A549 (cell line): ENCODE measurements at regions not wholly inside any gene's neighbourhood (a gene's known extent, or its start where the extent isn't known, plus 50 kb on each side); places are given as distances from the start of the nearest gene placed in this dataset.

Experiments
- ATAC-seq, 2 experiments: fragments of 200-7000 bp in 1 of 2; fragments of >200 bp in 1 of 2; cut with Nextera tagmentation in 1 of 2; cut with Tn5 transposase in 1 of 2; 3 replicates each; pipeline versions ENCODE4 v1.8.0 to v1.9.1; 2018 to 2020; ENCODE audit warnings: mild to moderate bottlenecking in 1 of 2, moderate library complexity in 1 of 2
- CTCF ChIA-PET: fragments of 300-600 bp; sonication (Branson Sonifier 250); formaldehyde crosslinking; extraction: SDS; loops from one replicate; lab custom pipeline; 2021; ENCODE audit warnings: antibody characterized with exemption, inconsistent platforms; lab: Yijun Ruan, JAX
- POLR2A ChIA-PET: fragments of 350-600 bp; formaldehyde crosslinking; extraction: SDS; loops from one replicate; lab custom pipeline; 2021; ENCODE audit warnings: antibody characterized with exemption, inconsistent platforms; lab: Yijun Ruan, JAX
- DNase-seq, 2 experiments: peaks; one replicate each; pipeline versions ENCODE4 v3.0.0 to v3.0.0-alpha.2; 2011 to 2016; ENCODE audit warnings: low read depth in 1 of 2, low spot score in 1 of 2
- FAIRE-seq: peaks from 2 replicates; lab custom pipeline; 2011; peaks lifted over from hg19 to GRCh38; lab: Jason Lieb, UNC
- H3K27ac ChIP-seq, 2 experiments: fragments of >200 bp; sonication (Bioruptor Twin); formaldehyde crosslinking; 3 replicates each; pipeline ENCODE4 v1.5.1; 2016 to 2017
- H3K4me1 ChIP-seq: fragments of >200 bp; sonication (Bioruptor Twin); formaldehyde crosslinking; 3 replicates; pipeline ENCODE4 v1.6.1; 2016
- H3K4me2 ChIP-seq: fragments of >200 bp; sonication (Bioruptor Twin); formaldehyde crosslinking; 3 replicates; pipeline ENCODE4 v1.6.1; 2016
- H3K4me3 ChIP-seq: fragments of >200 bp; sonication (Bioruptor Twin); formaldehyde crosslinking; 3 replicates; pipeline ENCODE4 v1.5.1; 2016
- H3K9me3 ChIP-seq: fragments of >200 bp; sonication (Bioruptor Twin); formaldehyde crosslinking; 3 replicates; pipeline ENCODE4 v1.6.1; 2016
- CEBPB ChIP-seq, 2 experiments: fragments of >200 bp in 1 of 2; sonication (Bioruptor Twin) in 1 of 2; formaldehyde crosslinking in 1 of 2; IDR thresholded peaks; 2 replicates each; pipeline ENCODE4 v1.6.1; 2012 to 2016
- ELK1 ChIP-seq: fragments of 150-350 bp; IDR thresholded peaks from 2 replicates; pipeline ENCODE4 v1.6.1; 2014; ENCODE audit warnings: low read depth, mild to moderate bottlenecking, low read length
- FOSB ChIP-seq: fragments of 250-450 bp; sonication (Bioruptor Pico); IDR thresholded peaks from 2 replicates; pipeline ENCODE4 v1.5.0; 2020; ENCODE audit warnings: mild to moderate bottlenecking, moderate library complexity
- FOSL2 ChIP-seq, 2 experiments: fragments of 450-650 bp in 1 of 2; fragments of >200 bp in 1 of 2; sonication (Bioruptor Twin) in 1 of 2; formaldehyde crosslinking; IDR thresholded peaks; 2 replicates each; pipeline versions ENCODE4 v1.5.0 to v1.6.1; 2016 to 2020; ENCODE audit warnings: mild to moderate bottlenecking in 1 of 2, moderate library complexity in 1 of 2
- HDAC2 ChIP-seq: fragments of 200-600 bp; sonication (generic); IDR thresholded peaks from 2 replicates; pipeline ENCODE4 v1.6.1; 2016
- HMGXB4 ChIP-seq: fragments of 250-450 bp; sonication (Bioruptor Pico); IDR thresholded peaks from 2 replicates; pipeline ENCODE4 v1.5.0; 2021; ENCODE audit warnings: mild to moderate bottlenecking, moderate library complexity, borderline replicate concordance
- HOXA7 ChIP-seq: fragments of 250-450 bp; sonication (Bioruptor Pico); IDR thresholded peaks from 2 replicates; pipeline ENCODE4 v1.5.0; 2020; ENCODE audit warnings: mild to moderate bottlenecking, moderate library complexity
- HOXB13 ChIP-seq: fragments of 250-450 bp; sonication (Bioruptor Pico); IDR thresholded peaks from 2 replicates; pipeline ENCODE4 v1.5.0; 2020; ENCODE audit warnings: low read depth, mild to moderate bottlenecking, moderate library complexity
- JUNB ChIP-seq: fragments of >200 bp; sonication (Bioruptor Twin); formaldehyde crosslinking; IDR thresholded peaks from 2 replicates; pipeline ENCODE4 v1.6.1; 2016
- KDM1A ChIP-seq: fragments of 200-600 bp; sonication (generic); IDR thresholded peaks from 2 replicates; pipeline ENCODE4 v1.6.1; 2016; ENCODE audit warnings: low read depth, mild to moderate bottlenecking
- KDM5A ChIP-seq: fragments of 200-600 bp; sonication (generic); IDR thresholded peaks from 2 replicates; pipeline ENCODE4 v1.6.1; 2016; ENCODE audit warnings: antibody characterized with exemption, mild to moderate bottlenecking
- MAFK ChIP-seq: fragments of 450-650 bp; IDR thresholded peaks from 2 replicates; pipeline ENCODE4 v1.6.1; 2014; ENCODE audit not compliant: partially characterized antibody
- MAZ ChIP-seq: fragments of 150-350 bp; IDR thresholded peaks from 2 replicates; pipeline ENCODE4 v1.6.1; 2014; ENCODE audit warnings: antibody characterized with exemption, low read depth, low read length, borderline replicate concordance
- MYC ChIP-seq: IDR thresholded peaks from 2 replicates; pipeline ENCODE4 v1.6.1; 2012; ENCODE audit warnings: mild to moderate bottlenecking, inconsistent platforms, low read length, improper control_type of control experiment, borderline replicate concordance
- NFE2L2 ChIP-seq: fragments of 150-350 bp; conservative IDR thresholded peaks from 2 replicates; pipeline ENCODE4 v1.6.1; 2014; ENCODE audit warnings: low read length
- NPAS2 ChIP-seq: fragments of 250-450 bp; sonication (Bioruptor Pico); IDR thresholded peaks from 2 replicates; pipeline ENCODE4 v1.8.0; 2022; ENCODE audit warnings: mild to moderate bottlenecking, moderate library complexity, borderline replicate concordance
- NR3C1 ChIP-seq: fragments of >200 bp; sonication (Bioruptor Twin); formaldehyde crosslinking; IDR thresholded peaks from 3 replicates; pipeline ENCODE4 v1.6.1; 2017
- PBX3 ChIP-seq: IDR thresholded peaks from 2 replicates; pipeline ENCODE4 v1.6.1; 2012
- POLR2A ChIP-seq: IDR thresholded peaks from 2 replicates; pipeline ENCODE4 v1.6.1; 2012; ENCODE audit warnings: mild to moderate bottlenecking, low read length
- POLR2AphosphoS2 ChIP-seq: conservative IDR thresholded peaks from 2 replicates; pipeline ENCODE4 v1.6.1; 2012; ENCODE audit warnings: low read length, improper control_type of control experiment, inconsistent platforms
- RNF2 ChIP-seq: fragments of 200-600 bp; sonication (generic); IDR thresholded peaks from 2 replicates; pipeline ENCODE4 v1.6.1; 2016; ENCODE audit warnings: low read depth, mild to moderate bottlenecking, antibody characterized with exemption, moderate library complexity, borderline replicate concordance
- SMC3 ChIP-seq: fragments of >200 bp; sonication (Bioruptor Twin); formaldehyde crosslinking; IDR thresholded peaks from 3 replicates; pipeline ENCODE4 v1.6.1; 2018; ENCODE audit warnings: inconsistent platforms
- SREBF2 ChIP-seq: fragments of 450-650 bp; IDR thresholded peaks from 2 replicates; pipeline ENCODE4 v1.6.1; 2014; ENCODE audit warnings: mild to moderate bottlenecking, moderate library complexity
- ZC3H11A ChIP-seq: fragments of 450-650 bp; IDR thresholded peaks from 2 replicates; pipeline ENCODE4 v1.6.1; 2014; ENCODE audit warnings: antibody characterized with exemption, mild to moderate bottlenecking
- ZSCAN20 ChIP-seq: fragments of 250-450 bp; sonication (Bioruptor Pico); IDR thresholded peaks from 2 replicates; pipeline ENCODE4 v1.8.0; 2022; ENCODE audit warnings: mild to moderate bottlenecking, moderate library complexity
- WGBS: methylation state at CpG from one replicate; pipeline ENCODE4 v1.1.6; 2017; ENCODE audit errors: missing lambda C conversion rate; 5-methylcytosine and 5-hydroxymethylcytosine counted together
- TF ChIP-seq, protein P1 (sequence below): fragments of 450-650 bp; IDR thresholded peaks from 2 replicates; pipeline ENCODE4 v1.6.1; 2014; ENCODE audit warnings: antibody characterized with exemption
- TF ChIP-seq, protein P2 (sequence below): fragments of >200 bp; sonication (Bioruptor Twin); formaldehyde crosslinking; IDR thresholded peaks from 3 replicates; pipeline ENCODE4 v1.5.1; 2016
- TF ChIP-seq, protein P3 (sequence below): fragments of >200 bp; sonication (Bioruptor Twin); formaldehyde crosslinking; IDR thresholded peaks from 2 replicates; pipeline ENCODE4 v1.6.1; 2016
- TF ChIP-seq, protein P4 (sequence below): IDR thresholded peaks from 2 replicates; pipeline ENCODE4 v1.6.1; 2012; ENCODE audit warnings: low read depth, borderline replicate concordance

DNA sequence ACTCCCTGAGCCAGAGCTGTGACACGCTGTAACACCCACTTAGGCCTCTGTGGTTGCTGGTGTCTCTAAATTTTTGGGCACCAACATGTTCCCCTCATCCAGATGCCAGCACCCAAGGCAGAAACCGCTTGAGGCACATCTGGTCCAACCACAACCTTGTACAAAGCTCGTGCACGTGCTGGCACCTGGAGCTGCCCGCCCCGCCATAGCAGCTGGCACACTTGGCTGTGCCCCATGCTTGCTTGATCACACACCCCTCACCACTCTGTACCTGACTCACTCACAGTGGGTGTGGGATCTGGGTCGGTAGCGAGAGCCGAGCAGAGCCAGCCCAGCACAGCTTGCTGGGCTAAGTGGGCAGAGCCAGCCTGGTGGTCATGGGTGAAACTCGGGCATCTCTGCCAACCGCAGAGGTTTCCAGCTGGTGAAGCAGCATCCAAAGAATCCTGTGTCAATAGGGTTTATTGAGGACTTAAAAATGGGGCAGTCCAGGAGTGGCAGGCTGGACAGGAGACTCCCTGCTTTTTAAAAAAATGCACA is 1210.4 kb downstream of the TYW1 start:
- DNase-seq = no peak
- ChIA-PET POLR2A (no interaction called here), CTCF (interaction anchor here (0.7 kb wide), 1 partner anchor 1348 kb away, joined by 3 read pairs; no protein-coding TSS in a partner anchor)
- Histone ChIP-seq H3K4me3 (no peak overlapping the region), H3K4me2 (no peak overlapping the region), H3K27ac (no peak overlapping the region), H3K4me1 (no peaks in the 10 kb centered on the region), H3K9me3 (no peaks in the 10 kb centered on the region)
- 55% methylated on average over 10 of the region's 11 CpGs for WGBS
- no peak for ATAC-seq
- no peak for FAIRE-seq
- TF ChIP-seq, protein P1, sequence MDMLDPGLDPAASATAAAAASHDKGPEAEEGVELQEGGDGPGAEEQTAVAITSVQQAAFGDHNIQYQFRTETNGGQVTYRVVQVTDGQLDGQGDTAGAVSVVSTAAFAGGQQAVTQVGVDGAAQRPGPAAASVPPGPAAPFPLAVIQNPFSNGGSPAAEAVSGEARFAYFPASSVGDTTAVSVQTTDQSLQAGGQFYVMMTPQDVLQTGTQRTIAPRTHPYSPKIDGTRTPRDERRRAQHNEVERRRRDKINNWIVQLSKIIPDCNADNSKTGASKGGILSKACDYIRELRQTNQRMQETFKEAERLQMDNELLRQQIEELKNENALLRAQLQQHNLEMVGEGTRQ = no peak
- no peak for TF ChIP-seq ELK1
- TF ChIP-seq, protein P2, sequence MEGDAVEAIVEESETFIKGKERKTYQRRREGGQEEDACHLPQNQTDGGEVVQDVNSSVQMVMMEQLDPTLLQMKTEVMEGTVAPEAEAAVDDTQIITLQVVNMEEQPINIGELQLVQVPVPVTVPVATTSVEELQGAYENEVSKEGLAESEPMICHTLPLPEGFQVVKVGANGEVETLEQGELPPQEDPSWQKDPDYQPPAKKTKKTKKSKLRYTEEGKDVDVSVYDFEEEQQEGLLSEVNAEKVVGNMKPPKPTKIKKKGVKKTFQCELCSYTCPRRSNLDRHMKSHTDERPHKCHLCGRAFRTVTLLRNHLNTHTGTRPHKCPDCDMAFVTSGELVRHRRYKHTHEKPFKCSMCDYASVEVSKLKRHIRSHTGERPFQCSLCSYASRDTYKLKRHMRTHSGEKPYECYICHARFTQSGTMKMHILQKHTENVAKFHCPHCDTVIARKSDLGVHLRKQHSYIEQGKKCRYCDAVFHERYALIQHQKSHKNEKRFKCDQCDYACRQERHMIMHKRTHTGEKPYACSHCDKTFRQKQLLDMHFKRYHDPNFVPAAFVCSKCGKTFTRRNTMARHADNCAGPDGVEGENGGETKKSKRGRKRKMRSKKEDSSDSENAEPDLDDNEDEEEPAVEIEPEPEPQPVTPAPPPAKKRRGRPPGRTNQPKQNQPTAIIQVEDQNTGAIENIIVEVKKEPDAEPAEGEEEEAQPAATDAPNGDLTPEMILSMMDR = no peak
- TF ChIP-seq FOSB (CRISPR knock-in tag) = no peak
- no peak for TF ChIP-seq FOSL2 (IDR thresholded peaks at IDR 0.05)
- TF ChIP-seq FOSL2 (CRISPR knock-in tag; IDR thresholded peaks at IDR 0.05) = no peak
- TF ChIP-seq NR3C1 = no peak
- no peak for TF ChIP-seq KDM1A
- no peak for TF ChIP-seq HOXA7 (CRISPR knock-in tag)
- TF ChIP-seq NFE2L2 = no peak
- TF ChIP-seq POLR2AphosphoS2 = no peak
- no peak for TF ChIP-seq RNF2
- no peak for TF ChIP-seq HMGXB4 (CRISPR knock-in tag)

DNA sequence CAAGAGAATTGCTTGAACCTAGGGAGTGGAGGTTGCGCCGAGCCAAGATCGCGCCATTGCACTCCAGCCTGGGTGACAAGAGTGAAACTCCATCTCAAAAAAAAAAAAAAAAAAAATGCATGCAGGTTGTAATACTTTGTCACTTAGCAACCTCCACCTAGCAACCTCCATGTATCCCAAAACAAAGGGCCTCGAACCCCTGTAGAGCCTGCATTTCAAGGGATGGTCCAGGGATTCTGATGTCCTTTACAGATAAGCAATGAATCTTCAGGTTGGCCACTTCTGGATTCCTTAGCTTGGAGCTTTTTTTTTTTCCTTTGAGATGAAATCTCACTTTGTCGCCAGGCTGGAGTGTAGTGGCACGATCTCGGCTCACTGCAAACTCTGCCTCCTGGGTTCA is 1211.0 kb downstream of the TYW1 start:
- no peak for DNase-seq
- CTCF ChIA-PET = interaction anchor here (0.7 kb wide), 1 partner anchor 1347 kb away, joined by 3 read pairs; no protein-coding TSS in a partner anchor
- POLR2A ChIA-PET = no interaction called here
- TF ChIP-seq KDM5A = no peak
- TF ChIP-seq HOXB13 (CRISPR knock-in tag) = no peak
- TF ChIP-seq HDAC2 = no peak
- TF ChIP-seq, protein P2 = no peak
- no peak for TF ChIP-seq MAFK
- TF ChIP-seq, protein P3, sequence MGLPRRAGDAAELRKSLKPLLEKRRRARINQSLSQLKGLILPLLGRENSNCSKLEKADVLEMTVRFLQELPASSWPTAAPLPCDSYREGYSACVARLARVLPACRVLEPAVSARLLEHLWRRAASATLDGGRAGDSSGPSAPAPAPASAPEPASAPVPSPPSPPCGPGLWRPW = no peak
- TF ChIP-seq NPAS2 (CRISPR knock-in tag) = no peak
- no peak for TF ChIP-seq SREBF2
- TF ChIP-seq PBX3 = no peak
- TF ChIP-seq CEBPB (IDR thresholded peaks at IDR 0.05) = no peak
- no peak for TF ChIP-seq POLR2A
- TF ChIP-seq JUNB = no peak
- TF ChIP-seq ZSCAN20 (CRISPR knock-in tag) = no peak
- TF ChIP-seq, protein P4, sequence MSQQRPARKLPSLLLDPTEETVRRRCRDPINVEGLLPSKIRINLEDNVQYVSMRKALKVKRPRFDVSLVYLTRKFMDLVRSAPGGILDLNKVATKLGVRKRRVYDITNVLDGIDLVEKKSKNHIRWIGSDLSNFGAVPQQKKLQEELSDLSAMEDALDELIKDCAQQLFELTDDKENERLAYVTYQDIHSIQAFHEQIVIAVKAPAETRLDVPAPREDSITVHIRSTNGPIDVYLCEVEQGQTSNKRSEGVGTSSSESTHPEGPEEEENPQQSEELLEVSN = no peak
- TF ChIP-seq FOSB (CRISPR knock-in tag) = no peak
- no peak for TF ChIP-seq SMC3
- no peak for TF ChIP-seq MYC
- TF ChIP-seq ZC3H11A = no peak
- TF ChIP-seq MAZ = no peak

More for the DNA sequence above, 1211.0 kb downstream of the TYW1 start:
- no peak for ATAC-seq
- 84% methylated on average over 8 of the region's 8 CpGs for whole genome bisulfite sequencing
- Histone ChIP-seq H3K4me3 (no peak overlapping the region), H3K4me1 (no peaks in the 10 kb centered on the region), H3K4me2 (no peak overlapping the region), H3K9me3 (no peaks in the 10 kb centered on the region), H3K27ac (no peak overlapping the region)
- FAIRE-seq = no peak
